HEK293T (cell line): ENCODE measurements at regions not wholly inside any gene's neighbourhood (a gene's known extent, or its start where the extent isn't known, plus 50 kb on each side); places are given as distances from the start of the nearest gene placed in this dataset.

Source experiments
- FOXK2 ChIP-seq: fragments of 450-650 bp; IDR thresholded peaks from 2 replicates; pipeline ENCODE4 v1.6.1; 2016; ENCODE audit warnings: mild to moderate bottlenecking
- HDGF ChIP-seq: fragments of 450-650 bp; IDR thresholded peaks from 2 replicates; pipeline ENCODE4 v1.6.1; 2017; ENCODE audit warnings: antibody characterized with exemption, borderline replicate concordance
- SUZ12 ChIP-seq: fragments of 450-650 bp; IDR thresholded peaks from 2 replicates; pipeline ENCODE4 v1.6.1; 2016; ENCODE audit warnings: mild to moderate bottlenecking
- TARDBP ChIP-seq: fragments of 450-650 bp; IDR thresholded peaks from 2 replicates; pipeline ENCODE4 v1.6.1; 2016
- TF ChIP-seq, protein P1 (sequence below): fragments of 450-650 bp; IDR thresholded peaks from 2 replicates; pipeline ENCODE4 v1.6.1; 2016

DNA sequence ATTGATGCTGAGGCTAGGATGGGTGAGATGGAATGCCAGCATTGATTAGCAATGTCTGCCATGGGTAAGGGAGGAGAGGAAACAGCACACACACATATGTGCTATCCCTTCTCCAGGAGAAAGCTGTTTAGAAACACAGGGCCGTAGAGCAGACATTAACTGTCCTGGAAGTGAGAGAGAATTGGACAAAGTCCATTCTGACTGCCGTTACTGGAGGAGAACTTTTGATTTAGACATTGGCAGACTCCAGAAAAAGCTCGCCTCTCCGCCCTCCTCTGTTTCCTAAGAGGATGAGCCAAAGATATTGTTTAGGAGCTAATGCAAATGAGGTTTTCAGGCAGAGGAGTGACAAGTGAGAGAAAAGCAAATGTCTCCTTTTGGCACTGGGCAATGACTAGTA, 237.0 kb downstream of the HAPSTR1 start:
- no peak for TF ChIP-seq FOXK2
- TF ChIP-seq, protein P1, sequence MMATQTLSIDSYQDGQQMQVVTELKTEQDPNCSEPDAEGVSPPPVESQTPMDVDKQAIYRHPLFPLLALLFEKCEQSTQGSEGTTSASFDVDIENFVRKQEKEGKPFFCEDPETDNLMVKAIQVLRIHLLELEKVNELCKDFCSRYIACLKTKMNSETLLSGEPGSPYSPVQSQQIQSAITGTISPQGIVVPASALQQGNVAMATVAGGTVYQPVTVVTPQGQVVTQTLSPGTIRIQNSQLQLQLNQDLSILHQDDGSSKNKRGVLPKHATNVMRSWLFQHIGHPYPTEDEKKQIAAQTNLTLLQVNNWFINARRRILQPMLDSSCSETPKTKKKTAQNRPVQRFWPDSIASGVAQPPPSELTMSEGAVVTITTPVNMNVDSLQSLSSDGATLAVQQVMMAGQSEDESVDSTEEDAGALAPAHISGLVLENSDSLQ: no peak
- no peak for TF ChIP-seq HDGF
- TF ChIP-seq SUZ12: no peak
- no peak for TF ChIP-seq TARDBP
